ENCODE measurements at regions not wholly inside any gene's neighbourhood (a gene's known extent, or its start where the extent isn't known, plus 50 kb on each side); places are given as distances from the start of the nearest gene placed in this dataset.

GRCh38 chr13:59533561-59534555 lies 629.9 kb downstream of the DIAPH3 start:
- Histone ChIP-seq H3K4me3 (no peak overlapping the region), H3K9me3 (no peaks in the 10 kb centered on the region), H3K27me3 (no peaks in the 10 kb centered on the region), H3K36me3 (no peaks in the 10 kb centered on the region), H3K27ac (replicated peaks in 1 of 4) (no peak overlapping the region), H3K4me1 (peaks cover 26 to 50% (median 42%) of the 10 kb centered on the region in 4 donors)
- TF ChIP-seq EP300 (IDR thresholded peaks at IDR 0.05): no peak
- TF ChIP-seq CTCF (IDR thresholded peaks at IDR 0.05): no peak
- TF ChIP-seq POLR2AphosphoS5 (IDR thresholded peaks at IDR 0.05): no peak
- no peak for TF ChIP-seq POLR2A (IDR thresholded peaks at IDR 0.05; ENCODE audit: low read depth)
- 88% methylated on average over 3 of the region's 3 CpGs for WGBS
- no peak for DNase-seq (ENCODE audit: extremely low spot score)
- intact Hi-C loops (cut with DNase I): no loop called here

- WGBS: 72% methylated on average over 5 of the region's 5 CpGs
- intact Hi-C loops (cut with DNase I): no loop called here
Measured at GRCh38 chr13:59534806-59535205, 628.9 kb downstream of the DIAPH3 start.

GRCh38 chr13:59537500-59537899 lies 626.2 kb downstream of the DIAPH3 start:
- intact Hi-C loops (cut with DNase I): no loop called here
- TF ChIP-seq POLR2AphosphoS5 (IDR thresholded peaks at IDR 0.05) (no peak), EP300 (IDR thresholded peaks at IDR 0.05) (no peak), CTCF (IDR thresholded peaks at IDR 0.05) (no peak), POLR2A (IDR thresholded peaks at IDR 0.05; ENCODE audit: low read depth) (no peak)
- peaks cover 6 to 24% (median 14%) of the 10 kb centered on the region in 4 donors for H3K4me1 ChIP-seq
- no peak overlapping the region for H3K27ac ChIP-seq (replicated peaks in 1 of 4)
- no peak overlapping the region for H3K4me3 ChIP-seq
- H3K9me3 ChIP-seq: no peaks in the 10 kb centered on the region
- WGBS: no CpG with 5 or more reads among the region's 3 CpGs
- no peak for DNase-seq (ENCODE audit: extremely low spot score)
- H3K27me3 ChIP-seq: no peaks in the 10 kb centered on the region
- H3K36me3 ChIP-seq: no peaks in the 10 kb centered on the region

More at GRCh38 chr13:59534806-59535205, 628.9 kb downstream of the DIAPH3 start:
- H3K4me1 ChIP-seq: peaks cover 26 to 50% (median 41%) of the 10 kb centered on the region in 4 donors
- TF ChIP-seq POLR2AphosphoS5 (IDR thresholded peaks at IDR 0.05) (no peak), EP300 (IDR thresholded peaks at IDR 0.05) (no peak), CTCF (IDR thresholded peaks at IDR 0.05) (no peak), POLR2A (IDR thresholded peaks at IDR 0.05; ENCODE audit: low read depth) (no peak)
- H3K27me3 ChIP-seq: no peaks in the 10 kb centered on the region
- H3K36me3 ChIP-seq: no peaks in the 10 kb centered on the region
- H3K27ac ChIP-seq (replicated peaks in 1 of 4): no peak overlapping the region
- H3K4me3 ChIP-seq: no peak overlapping the region
- no peaks in the 10 kb centered on the region for H3K9me3 ChIP-seq
- DNase-seq (ENCODE audit: extremely low spot score): no peak

GRCh38 chr13:59538512-59538911 lies 625.2 kb downstream of the DIAPH3 start:
- DNase-seq (ENCODE audit: extremely low spot score): no peak
- no peaks in the 10 kb centered on the region for H3K9me3 ChIP-seq
- H3K4me3 ChIP-seq: no peak overlapping the region
- WGBS: 100% methylated on average over 2 of the region's 3 CpGs
- H3K27ac ChIP-seq (replicated peaks in 1 of 4): no peak overlapping the region
- peaks cover 6 to 16% (median 8%) of the 10 kb centered on the region in 4 donors for H3K4me1 ChIP-seq
- intact Hi-C loops (cut with DNase I): no loop called here
- H3K36me3 ChIP-seq: no peaks in the 10 kb centered on the region
- no peaks in the 10 kb centered on the region for H3K27me3 ChIP-seq
- no peak for TF ChIP-seq EP300 (IDR thresholded peaks at IDR 0.05)
- no peak for TF ChIP-seq POLR2A (IDR thresholded peaks at IDR 0.05; ENCODE audit: low read depth)
- no peak for TF ChIP-seq POLR2AphosphoS5 (IDR thresholded peaks at IDR 0.05)
- no peak for TF ChIP-seq CTCF (IDR thresholded peaks at IDR 0.05)
